T-helper 2 cell treated with Interferon-gamma antibody and Interleukin-4, amounts not matched to agents 100 ng/mL and 5 ng/mL, for 36 hours (primary cell): ENCODE measurements at regions not wholly inside any gene's neighbourhood (a gene's known extent, or its start where the extent isn't known, plus 50 kb on each side); places are given as distances from the start of the nearest gene placed in this dataset.

ENCODE experiments used
- intact Hi-C: fragments of 100-400 bp; cut with micrococcal nuclease; formaldehyde crosslinking; loops from one replicate; pipeline ENCODE4 v1.15.1; 2023

DNA sequence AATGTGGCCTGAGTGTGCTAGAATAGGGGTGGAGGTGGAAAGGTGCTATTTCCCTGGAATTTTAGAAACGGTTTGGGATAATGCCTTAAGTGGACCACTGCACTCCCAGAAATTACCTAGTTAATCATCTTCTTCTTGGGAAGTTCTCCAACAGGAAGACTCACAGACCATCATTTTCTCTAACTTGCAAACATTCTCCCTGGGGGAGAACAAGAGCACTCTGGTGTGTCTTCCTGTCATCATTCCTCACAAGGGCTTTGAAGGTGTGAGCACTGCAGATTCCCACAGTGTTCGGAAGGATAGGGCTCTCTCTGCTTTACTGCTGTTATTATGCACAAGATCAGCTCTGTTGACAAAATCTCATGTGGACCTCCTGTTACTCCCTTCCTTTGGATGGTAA, 54.9 kb upstream of the TSPAN2 start:
- intact Hi-C loops: no loop called here

DNA sequence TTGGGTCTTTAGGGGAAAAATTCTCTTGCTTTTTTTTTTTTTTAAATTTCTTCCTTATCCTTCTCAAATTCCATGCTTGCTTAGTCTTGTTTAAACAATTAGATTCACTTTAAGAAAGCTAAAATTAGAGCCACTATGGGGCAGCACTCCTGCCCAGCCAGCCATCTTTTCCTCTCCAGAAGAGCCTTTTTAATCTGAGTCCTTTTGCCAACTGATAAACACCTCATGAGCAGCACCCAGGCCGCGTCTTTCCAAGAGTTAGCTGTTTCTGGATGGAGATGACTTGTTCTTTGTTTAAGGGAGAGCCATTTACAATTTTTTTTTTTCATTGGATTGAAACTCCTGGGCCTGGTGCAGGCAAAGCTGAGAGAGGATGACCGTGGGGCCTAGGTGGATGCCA, 53.3 kb upstream of the TSPAN2 start:
- intact Hi-C loops: no loop called here

DNA sequence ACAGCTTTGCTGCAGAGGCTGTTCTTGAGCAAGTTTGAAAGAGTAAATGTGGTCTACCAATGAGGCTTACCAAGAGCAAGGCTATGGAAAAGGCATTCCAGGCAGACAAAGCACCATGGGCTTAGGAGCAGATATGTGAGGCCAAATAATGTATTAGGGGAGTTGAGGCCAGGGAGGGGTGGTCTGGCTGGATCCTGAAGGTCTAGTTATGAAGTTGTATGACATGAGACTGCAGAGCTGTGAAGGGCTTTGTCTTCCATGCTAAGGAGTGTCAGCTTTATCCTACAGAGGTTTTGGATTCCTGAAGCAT, 51.8 kb upstream of the TSPAN2 start:
- intact Hi-C loops: no loop called here

DNA sequence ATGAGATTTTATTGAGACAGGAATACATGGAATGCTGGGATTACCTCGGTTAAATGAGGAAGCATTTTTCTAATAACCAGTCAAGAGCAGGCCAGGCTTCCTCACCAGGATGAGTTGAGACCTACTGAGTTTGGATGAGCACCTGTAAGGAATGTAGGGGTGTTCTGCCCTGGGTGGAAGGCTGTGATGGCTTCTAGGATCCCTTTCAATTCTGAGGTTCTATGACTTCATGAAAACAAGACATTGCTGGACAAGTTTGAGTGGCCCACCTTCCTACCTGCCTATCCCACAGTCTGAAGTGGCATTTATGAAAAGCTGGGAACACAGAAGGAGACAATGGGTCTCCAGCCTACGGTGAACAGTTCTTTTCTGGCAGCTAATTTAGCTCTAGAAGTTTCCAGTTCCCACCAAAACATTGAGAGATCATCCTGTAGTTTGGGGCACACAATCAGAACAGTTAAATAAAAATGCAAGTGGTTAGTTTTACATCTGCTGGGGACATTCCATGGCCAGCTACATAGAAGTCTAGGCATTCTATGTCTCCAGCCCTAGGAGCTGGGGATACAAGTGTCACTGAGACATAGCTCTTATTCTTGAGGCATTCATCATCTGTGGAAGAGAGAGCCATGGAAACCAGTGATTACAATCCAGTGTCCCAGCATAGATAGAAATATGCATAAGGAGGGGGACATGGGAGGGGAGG, 51.3 kb upstream of the TSPAN2 start:
- intact Hi-C loops: no loop called here

DNA sequence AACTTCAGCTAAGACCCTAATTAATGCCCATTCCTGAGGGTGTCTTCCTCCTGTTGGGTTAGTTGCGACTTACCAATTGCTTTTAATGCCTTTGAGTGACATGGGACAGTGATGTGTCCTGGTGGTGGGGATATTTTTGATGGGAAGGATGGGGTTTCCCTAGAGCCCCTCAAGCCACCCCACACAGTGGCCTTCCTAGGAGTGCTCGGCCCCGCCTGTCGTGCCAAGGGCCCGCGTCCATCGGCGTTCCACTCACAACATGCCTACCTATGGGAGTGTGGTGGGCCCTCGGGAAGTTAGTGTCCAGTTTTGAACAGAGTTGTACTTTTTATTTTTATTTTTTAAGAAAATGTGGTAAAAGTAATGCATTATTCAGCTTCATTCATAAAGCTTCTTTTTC, 50.1 kb upstream of the TSPAN2 start:
- intact Hi-C loops: loop anchor here (1.0 kb wide), 3 partner anchors 330 to 633 kb away; no protein-coding TSS in a partner anchor
